Caco-2 (cell line): ENCODE measurements at regions not wholly inside any gene's neighbourhood (a gene's known extent, or its start where the extent isn't known, plus 50 kb on each side); places are given as distances from the start of the nearest gene placed in this dataset.

Experiments
- BruUV-seq: library from RNA; stranded (reverse); fragments of 400-500 nt; replicated peaks from 2 replicates; lab custom pipeline; 2021; lab: Mats Ljungman, UMichigan
- CTCF ChIA-PET: fragments of 300-600 bp; sonication (Branson Sonifier 250); formaldehyde crosslinking; loops from one replicate; lab custom pipeline; 2022; ENCODE audit warnings: antibody characterized with exemption; lab: Charles Lee
- POLR2A ChIA-PET: fragments of 300-600 bp; sonication (Branson Sonifier 250); formaldehyde crosslinking; loops from one replicate; lab custom pipeline; 2022; ENCODE audit warnings: antibody characterized with exemption; lab: Charles Lee
- DNase-seq, 2 experiments: peaks; one replicate each; pipeline versions ENCODE4 v3.0.0 to v3.0.0-alpha.2; 2020 to 2022
- H3K27me3 ChIP-seq: replicated peaks from 2 replicates; pipeline ENCODE4 v1.6.0; 2011; ENCODE audit warnings: low read length; ENCODE audit not compliant: control insufficient read depth, insufficient read depth
- H3K36me3 ChIP-seq: 2 replicates; pipeline ENCODE4 v1.5.1; 2011; ENCODE audit warnings: low read length; ENCODE audit not compliant: control insufficient read depth, insufficient read depth
- H3K4me1 ChIP-seq: fragments of 250-450 bp; sonication (Bioruptor Pico); 2 replicates; pipeline ENCODE4 v1.5.1; 2020; ENCODE audit warnings: mild to moderate bottlenecking
- H3K4me3 ChIP-seq: 2 replicates; pipeline ENCODE4 v1.5.1; 2011; ENCODE audit warnings: low read depth, mild to moderate bottlenecking, control low read depth, low read length
- H3K9me3 ChIP-seq: fragments of 250-450 bp; sonication (Bioruptor Pico); 2 replicates; pipeline ENCODE4 v1.5.1; 2020; ENCODE audit warnings: mild to moderate bottlenecking, moderate library complexity
- H3K27ac Mint-ChIP-seq: one replicate; pipeline ENCODE4 v1.8.0; 2022; ENCODE audit warnings: mixed read lengths; ENCODE audit not compliant: unreplicated experiment
- H3K27me3 Mint-ChIP-seq: one replicate; pipeline ENCODE4 v1.8.0; 2022; ENCODE audit warnings: mixed read lengths; ENCODE audit not compliant: insufficient read depth, unreplicated experiment
- H3K36me3 Mint-ChIP-seq: one replicate; pipeline ENCODE4 v1.8.0; 2022; ENCODE audit warnings: mild to moderate bottlenecking, mixed read lengths; ENCODE audit not compliant: insufficient read depth, unreplicated experiment
- H3K4me1 Mint-ChIP-seq: one replicate; pipeline ENCODE4 v1.8.0; 2022; ENCODE audit warnings: low read depth, mixed read lengths; ENCODE audit not compliant: unreplicated experiment
- H3K4me3 Mint-ChIP-seq: one replicate; pipeline ENCODE4 v1.8.0; 2022; ENCODE audit warnings: mild to moderate bottlenecking, moderate library complexity, mixed read lengths; ENCODE audit not compliant: unreplicated experiment
- H3K9me3 Mint-ChIP-seq: one replicate; pipeline ENCODE4 v1.8.0; 2022; ENCODE audit warnings: mixed read lengths; ENCODE audit not compliant: unreplicated experiment
- intact Hi-C: fragments of 100-400 bp; cut with micrococcal nuclease; formaldehyde crosslinking; loops from one replicate; pipeline ENCODE4 v1.10.0; 2022; ENCODE audit not compliant: unreplicated experiment
- TF ChIP-seq, protein P1 (sequence below), 2 experiments: fragments of 200-600 bp in 1 of 2; IDR thresholded peaks; 1 replicate in 1 of 2; 2 replicates in 1 of 2; pipeline versions ENCODE4 v1.5.1 to v1.8.0; 2011 to 2022; ENCODE audit warnings: antibody characterized with exemption in 1 of 2, control low read depth in 1 of 2, inconsistent platforms in 1 of 2, low read depth in 1 of 2, low read length in 1 of 2, mild to moderate bottlenecking in 1 of 2, moderate library complexity in 1 of 2; ENCODE audit not compliant: insufficient read depth in 1 of 2, severe bottlenecking in 1 of 2, unreplicated experiment in 1 of 2

DNA sequence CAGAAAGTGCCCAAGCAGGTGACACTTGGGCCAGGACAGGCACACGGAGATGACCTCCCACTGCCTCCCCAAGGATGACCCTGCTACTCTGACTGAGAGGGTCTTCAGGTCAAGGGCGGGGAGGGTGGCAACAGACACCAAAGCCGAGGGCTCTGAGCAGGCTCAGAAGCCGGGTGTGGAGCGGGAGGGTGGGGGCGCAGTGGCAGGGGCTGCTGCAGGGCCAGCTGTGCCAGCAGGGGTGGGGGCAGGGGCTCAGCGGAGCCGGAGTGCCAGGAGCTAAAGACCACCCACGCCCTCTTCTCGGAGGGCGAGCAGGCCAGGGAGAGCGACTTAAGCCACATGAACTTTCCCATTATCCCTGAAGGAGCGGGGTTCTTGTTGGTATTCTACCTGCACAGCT lies 93.3 kb upstream of the MBOAT2 start:
- Histone ChIP-seq H3K27me3 (no peaks in the 10 kb centered on the region), H3K9me3 (no peaks in the 10 kb centered on the region), H3K4me3 (no peak overlapping the region), H3K36me3 (no peaks in the 10 kb centered on the region), H3K4me1 (no peaks in the 10 kb centered on the region)
- no peaks in the 10 kb centered on the region for H3K9me3 Mint-ChIP-seq
- H3K4me1 Mint-ChIP-seq, result peaks cover 7% of the 10 kb centered on the region
- H3K4me3 Mint-ChIP-seq, result no peak overlapping the region
- H3K27me3 Mint-ChIP-seq, result no peaks in the 10 kb centered on the region
- BruUV-seq, result no TSS peak
- TF ChIP-seq, protein P1, sequence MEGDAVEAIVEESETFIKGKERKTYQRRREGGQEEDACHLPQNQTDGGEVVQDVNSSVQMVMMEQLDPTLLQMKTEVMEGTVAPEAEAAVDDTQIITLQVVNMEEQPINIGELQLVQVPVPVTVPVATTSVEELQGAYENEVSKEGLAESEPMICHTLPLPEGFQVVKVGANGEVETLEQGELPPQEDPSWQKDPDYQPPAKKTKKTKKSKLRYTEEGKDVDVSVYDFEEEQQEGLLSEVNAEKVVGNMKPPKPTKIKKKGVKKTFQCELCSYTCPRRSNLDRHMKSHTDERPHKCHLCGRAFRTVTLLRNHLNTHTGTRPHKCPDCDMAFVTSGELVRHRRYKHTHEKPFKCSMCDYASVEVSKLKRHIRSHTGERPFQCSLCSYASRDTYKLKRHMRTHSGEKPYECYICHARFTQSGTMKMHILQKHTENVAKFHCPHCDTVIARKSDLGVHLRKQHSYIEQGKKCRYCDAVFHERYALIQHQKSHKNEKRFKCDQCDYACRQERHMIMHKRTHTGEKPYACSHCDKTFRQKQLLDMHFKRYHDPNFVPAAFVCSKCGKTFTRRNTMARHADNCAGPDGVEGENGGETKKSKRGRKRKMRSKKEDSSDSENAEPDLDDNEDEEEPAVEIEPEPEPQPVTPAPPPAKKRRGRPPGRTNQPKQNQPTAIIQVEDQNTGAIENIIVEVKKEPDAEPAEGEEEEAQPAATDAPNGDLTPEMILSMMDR (IDR thresholded peaks at IDR 0.05; ENCODE audit: insufficient read depth in 1 of 2, low read depth in 1 of 2, low read length in 1 of 2, severe bottlenecking in 1 of 2, unreplicated experiment in 1 of 2), result no peak
- DNase-seq, result no peak
- CTCF ChIA-PET, result no interaction called here
- H3K27ac Mint-ChIP-seq, result no peak overlapping the region
- POLR2A ChIA-PET, result no interaction called here
- peaks cover 6% of the 10 kb centered on the region for H3K36me3 Mint-ChIP-seq
- intact Hi-C loops, result no loop called here

DNA sequence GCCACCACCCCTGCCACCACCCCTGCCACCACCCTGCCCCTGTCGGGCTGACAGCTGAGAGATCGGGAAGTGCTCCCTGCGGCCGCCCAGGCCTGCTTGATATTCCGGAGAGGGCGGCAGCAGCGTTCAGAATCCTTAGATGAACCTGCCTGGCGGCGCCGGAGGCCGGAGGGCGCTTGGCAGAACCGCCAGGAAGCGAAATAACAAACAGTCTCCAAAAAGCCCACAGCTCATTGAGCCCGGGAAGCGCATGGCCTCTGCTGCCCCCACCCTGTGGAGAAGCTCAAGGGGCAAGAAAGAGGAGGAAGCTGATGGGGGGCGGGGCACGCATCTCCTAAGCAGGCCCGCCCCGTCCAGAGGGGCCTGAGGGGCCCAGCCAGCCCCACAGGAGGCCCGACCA lies 92.2 kb upstream of the MBOAT2 start:
- CTCF ChIA-PET, result interaction anchor here (0.6 kb wide), 1 partner anchor 15 kb away, joined by 3 read pairs; no protein-coding TSS in a partner anchor
- TF ChIP-seq, protein P1 (IDR thresholded peaks at IDR 0.05; ENCODE audit: insufficient read depth in 1 of 2, low read depth in 1 of 2, low read length in 1 of 2, severe bottlenecking in 1 of 2, unreplicated experiment in 1 of 2), result no peak
- no peaks in the 10 kb centered on the region for H3K4me1 ChIP-seq
- intact Hi-C loops, result no loop called here
- Mint-ChIP-seq H3K27ac (no peak overlapping the region), H3K4me1 (peaks cover 7% of the 10 kb centered on the region), H3K36me3 (peaks cover 6% of the 10 kb centered on the region), H3K27me3 (no peaks in the 10 kb centered on the region), H3K9me3 (no peaks in the 10 kb centered on the region), H3K4me3 (no peak overlapping the region)
- H3K27me3 ChIP-seq, result no peaks in the 10 kb centered on the region
- no peak for DNase-seq
- no peaks in the 10 kb centered on the region for H3K36me3 ChIP-seq
- H3K9me3 ChIP-seq, result no peaks in the 10 kb centered on the region
- BruUV-seq, result no TSS peak
- no peak overlapping the region for H3K4me3 ChIP-seq
- POLR2A ChIA-PET, result no interaction called here

DNA sequence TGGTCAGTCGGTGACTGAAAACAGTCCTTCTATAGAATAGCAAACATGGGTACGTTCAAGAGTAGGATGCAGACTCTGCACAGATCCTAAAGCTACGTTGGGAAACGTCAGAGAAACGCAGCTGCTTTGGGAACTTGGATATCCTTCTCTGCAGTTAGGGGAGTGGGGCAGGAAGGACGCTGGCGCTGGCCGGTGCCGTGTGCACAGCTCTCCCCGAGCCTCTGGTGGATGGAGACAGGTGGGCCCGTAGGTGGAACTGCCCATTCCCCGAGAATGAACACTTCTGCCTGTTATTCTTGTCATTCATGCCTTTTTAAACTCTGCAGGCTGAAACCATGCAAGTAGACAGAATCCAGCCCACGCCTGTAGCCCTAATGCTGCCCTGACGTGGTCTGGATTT lies 91.7 kb upstream of the MBOAT2 start:
- Histone ChIP-seq H3K9me3 (no peaks in the 10 kb centered on the region), H3K36me3 (no peaks in the 10 kb centered on the region), H3K4me1 (no peaks in the 10 kb centered on the region), H3K27me3 (no peaks in the 10 kb centered on the region), H3K4me3 (no peak overlapping the region)
- ChIA-PET POLR2A (no interaction called here), CTCF (interaction anchor here (0.6 kb wide), 1 partner anchor 16 kb away, joined by 3 read pairs; no protein-coding TSS in a partner anchor)
- BruUV-seq, result no TSS peak
- Mint-ChIP-seq H3K4me3 (no peak overlapping the region), H3K27ac (no peak overlapping the region), H3K9me3 (no peaks in the 10 kb centered on the region), H3K27me3 (no peaks in the 10 kb centered on the region), H3K36me3 (peaks cover 6% of the 10 kb centered on the region), H3K4me1 (peaks cover 7% of the 10 kb centered on the region)
- DNase-seq, result no peak
- TF ChIP-seq, protein P1 (IDR thresholded peaks at IDR 0.05; ENCODE audit: insufficient read depth in 1 of 2, low read depth in 1 of 2, low read length in 1 of 2, severe bottlenecking in 1 of 2, unreplicated experiment in 1 of 2), result no peak
- intact Hi-C loops, result no loop called here
